ENCODE measurements at regions not wholly inside any gene's neighbourhood (a gene's known extent, or its start where the extent isn't known, plus 50 kb on each side); places are given as distances from the start of the nearest gene placed in this dataset.

DNA sequence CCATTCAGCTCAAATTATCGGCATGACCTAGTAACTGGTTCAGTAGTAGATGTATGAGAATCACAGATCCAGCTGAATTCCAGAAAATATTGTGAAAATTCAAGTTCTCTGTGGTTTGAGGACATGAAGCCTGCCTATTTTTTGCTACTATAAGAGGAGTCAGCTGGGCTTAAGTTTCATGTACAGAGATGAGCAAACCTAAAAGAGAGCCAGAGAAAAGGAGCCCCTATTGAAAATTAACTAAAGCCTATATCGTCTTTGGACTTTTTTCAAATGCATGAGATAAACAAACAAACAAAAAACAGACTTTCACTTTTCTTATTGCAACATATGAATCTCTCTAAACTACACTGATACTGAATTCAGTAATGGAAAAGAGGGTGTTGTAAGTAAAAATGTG lies 106.8 kb upstream of the SPRY2 start:
- TF ChIP-seq BHLHE40 (IDR thresholded peaks at IDR 0.05; ENCODE audit: borderline replicate concordance): no peak
- TF ChIP-seq ARNT (IDR thresholded peaks at IDR 0.05): no peak
